GM23338 (cell line): ENCODE measurements at regions not wholly inside any gene's neighbourhood (a gene's known extent, or its start where the extent isn't known, plus 50 kb on each side); places are given as distances from the start of the nearest gene placed in this dataset.

ENCODE experiments used
- ATAC-seq: fragments of 200-7000 bp; cut with Tn5 transposase; 3 replicates; pipeline ENCODE4 v1.9.1; 2020
- DNase-seq: peaks from one replicate; pipeline ENCODE4 v3.0.0-alpha.2; 2015; ENCODE audit warnings: low spot score
- H2AFZ ChIP-seq: fragments of 200-600 bp; sonication (generic); 2 replicates; pipeline ENCODE4 v1.8.0; 2016; ENCODE audit warnings: antibody characterized with exemption, mild to moderate bottlenecking, moderate library complexity
- H3F3A ChIP-seq: fragments of 200-600 bp; sonication (generic); replicated peaks from 2 replicates; pipeline ENCODE4 v1.8.0; 2017; ENCODE audit warnings: antibody characterized with exemption, mixed run types, low read depth
- H3K27ac ChIP-seq: fragments of 200-600 bp; sonication (generic); 2 replicates; pipeline ENCODE4 v1.6.1; 2016; ENCODE audit warnings: low read depth
- H3K27me3 ChIP-seq: fragments of 200-600 bp; sonication (generic); 2 replicates; pipeline ENCODE4 v1.8.0; 2016; ENCODE audit warnings: mild to moderate bottlenecking, mixed run types, moderate library complexity; ENCODE audit not compliant: insufficient read depth
- H3K36me3 ChIP-seq: fragments of 200-600 bp; sonication (generic); 2 replicates; pipeline ENCODE4 v1.8.0; 2016; ENCODE audit warnings: mild to moderate bottlenecking; ENCODE audit not compliant: insufficient read depth
- H3K4me1 ChIP-seq: fragments of 200-600 bp; sonication (generic); 2 replicates; pipeline ENCODE4 v1.8.0; 2016; ENCODE audit warnings: mild to moderate bottlenecking, moderate library complexity; ENCODE audit not compliant: insufficient read depth
- H3K4me2 ChIP-seq: fragments of 200-600 bp; sonication (generic); 2 replicates; pipeline ENCODE4 v1.7.1; 2017; ENCODE audit warnings: mixed run types
- H3K4me3 ChIP-seq: fragments of 200-600 bp; sonication (generic); 2 replicates; pipeline ENCODE4 v1.6.1; 2016; ENCODE audit warnings: mixed run types
- H3K79me2 ChIP-seq: fragments of 200-600 bp; sonication (generic); replicated peaks from 2 replicates; pipeline ENCODE4 v1.8.0; 2017; ENCODE audit warnings: mild to moderate bottlenecking; ENCODE audit not compliant: insufficient read depth
- H3K9me2 ChIP-seq: fragments of 200-600 bp; sonication (generic); 2 replicates; pipeline ENCODE4 v1.8.0; 2017; ENCODE audit not compliant: insufficient read depth
- H4K20me1 ChIP-seq: fragments of 200-600 bp; sonication (generic); replicated peaks from 2 replicates; pipeline ENCODE4 v1.8.0; 2017; ENCODE audit warnings: mild to moderate bottlenecking; ENCODE audit not compliant: insufficient read depth
- H3K27ac Mint-ChIP-seq: 2 replicates; pipeline ENCODE4 v1.8.0; 2020; ENCODE audit warnings: inconsistent platforms, mild to moderate bottlenecking, moderate library complexity, mixed read lengths
- H3K27me3 Mint-ChIP-seq: 3 replicates; pipeline ENCODE4 v1.8.0; 2022; ENCODE audit warnings: low read depth, mild to moderate bottlenecking, moderate library complexity, mixed read lengths, inconsistent platforms; ENCODE audit not compliant: insufficient read depth, poor library complexity
- H3K36me3 Mint-ChIP-seq: 3 replicates; pipeline ENCODE4 v1.8.0; 2021; ENCODE audit warnings: low read depth, mild to moderate bottlenecking, inconsistent platforms, moderate library complexity, mixed read lengths
- H3K4me1 Mint-ChIP-seq: 3 replicates; pipeline ENCODE4 v1.8.0; 2020; ENCODE audit warnings: mild to moderate bottlenecking, inconsistent platforms, mixed read lengths
- H3K4me3 Mint-ChIP-seq: 3 replicates; pipeline ENCODE4 v1.8.0; 2021; ENCODE audit warnings: moderate library complexity, mild to moderate bottlenecking, inconsistent platforms, mixed read lengths
- H3K9me3 Mint-ChIP-seq: 3 replicates; pipeline ENCODE4 v1.8.0; 2020; ENCODE audit warnings: moderate library complexity, mild to moderate bottlenecking, inconsistent platforms, mixed read lengths
- CREB1 ChIP-seq: fragments of 250-450 bp; sonication (Bioruptor Pico); IDR thresholded peaks from 2 replicates; pipeline ENCODE4 v1.5.0; 2020; ENCODE audit warnings: low read depth, mild to moderate bottlenecking, moderate library complexity
- EZH2 ChIP-seq: fragments of 200-600 bp; sonication (generic); IDR thresholded peaks from one replicate; pipeline ENCODE4 v1.8.0; 2017; ENCODE audit warnings: antibody characterized with exemption, mild to moderate bottlenecking, low read depth; ENCODE audit not compliant: unreplicated experiment
- EZH2phosphoT487 ChIP-seq: fragments of 200-600 bp; sonication (generic); IDR thresholded peaks from one replicate; pipeline ENCODE4 v1.8.1; 2018; ENCODE audit warnings: antibody characterized with exemption; ENCODE audit not compliant: unreplicated experiment
- NANOG ChIP-seq: IDR thresholded peaks from 2 replicates; pipeline ENCODE4 v1.6.1; 2016; ENCODE audit warnings: antibody characterized with exemption, borderline replicate concordance
- POLR2AphosphoS5 ChIP-seq: IDR thresholded peaks from 2 replicates; pipeline ENCODE4 v1.6.1; 2016; ENCODE audit warnings: antibody characterized with exemption, low read depth
- ZNF114 ChIP-seq: fragments of 250-450 bp; sonication (Bioruptor Pico); IDR thresholded peaks from 2 replicates; pipeline ENCODE4 v1.5.0; 2020; ENCODE audit warnings: mild to moderate bottlenecking, moderate library complexity
- ZNF331 ChIP-seq: fragments of 250-450 bp; sonication (Bioruptor Pico); IDR thresholded peaks from 2 replicates; pipeline ENCODE4 v1.5.0; 2020; ENCODE audit warnings: low read depth, mild to moderate bottlenecking, moderate library complexity
- TF ChIP-seq, protein P1 (sequence below), 2 experiments: fragments of 200-600 bp in 1 of 2; sonication (generic) in 1 of 2; conservative IDR thresholded peaks; 2 replicates each; pipeline versions ENCODE4 v1.5.1 to v1.6.1; 2016 to 2017; ENCODE audit warnings: antibody characterized with exemption in 2 of 2, low read depth in 2 of 2, mild to moderate bottlenecking in 2 of 2, moderate library complexity in 1 of 2
- TF ChIP-seq, protein P2 (sequence below): IDR thresholded peaks from one replicate; pipeline ENCODE4 v1.6.1; 2018; ENCODE audit warnings: antibody characterized with exemption; ENCODE audit not compliant: unreplicated experiment
- TF ChIP-seq, protein P3 (sequence below): IDR thresholded peaks from 2 replicates; pipeline ENCODE4 v1.6.1; 2016; ENCODE audit warnings: antibody characterized with exemption
- TF ChIP-seq, protein P4 (sequence below): fragments of 250-450 bp; sonication (Bioruptor Pico); IDR thresholded peaks from 2 replicates; pipeline ENCODE4 v1.5.0; 2020; ENCODE audit warnings: mild to moderate bottlenecking, moderate library complexity

DNA sequence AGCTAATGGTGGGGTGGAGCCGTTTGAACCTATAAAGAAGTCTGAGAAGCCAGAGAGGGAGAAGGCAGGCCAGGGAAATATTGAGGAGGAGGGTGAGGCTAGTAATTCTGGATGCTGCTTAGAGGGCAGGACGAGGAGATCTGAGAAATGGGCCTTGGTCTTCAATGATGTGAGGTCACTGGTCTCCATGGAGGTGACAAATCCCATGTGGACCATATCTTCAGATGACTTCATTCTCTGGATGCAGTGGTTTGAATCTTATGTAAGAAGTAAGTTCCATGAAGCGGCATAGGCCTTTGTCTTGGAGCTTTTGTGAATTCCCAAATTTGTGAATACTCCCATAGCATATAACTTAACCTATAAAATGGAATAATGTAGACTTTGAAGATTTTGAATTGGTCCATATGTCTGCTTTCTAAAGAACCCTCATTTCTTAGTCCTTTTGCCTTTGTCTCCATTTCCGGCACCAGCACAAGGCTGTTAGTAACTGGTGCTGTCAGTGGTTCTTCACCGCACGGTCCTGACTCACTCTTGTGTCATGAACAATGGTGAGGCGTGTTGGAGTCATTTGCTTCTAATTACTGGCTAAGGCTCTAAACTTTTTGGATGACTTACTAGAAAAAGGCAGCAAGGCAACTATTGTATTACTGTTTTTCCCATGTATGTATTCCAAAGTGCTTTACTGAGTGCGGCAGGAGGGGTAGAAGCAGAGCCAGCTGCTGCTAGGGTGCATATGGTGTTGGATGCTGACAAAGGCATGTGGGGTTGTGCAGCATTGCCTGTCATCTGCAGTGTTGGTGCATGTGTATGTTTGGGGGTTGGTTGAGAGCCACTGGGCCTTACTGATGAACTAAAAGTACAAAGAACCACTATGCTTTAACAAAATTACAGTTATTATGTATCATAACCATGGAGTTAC, 279.3 kb upstream of the C2CD4B start:
- Histone ChIP-seq H3K27me3 (no peaks in the 10 kb centered on the region), H3K36me3 (no peaks in the 10 kb centered on the region), H3K4me3 (no peak overlapping the region), H3K9me2 (no peaks in the 10 kb centered on the region; the same call in 1 of the 2 replicates), H4K20me1 (no peaks in the 10 kb centered on the region; the same call in 1 of the 2 replicates), H3K4me2 (no peak overlapping the region), H2AFZ (no peak overlapping the region), H3K4me1 (peaks cover 15% of the 10 kb centered on the region; the same call in 1 of the 2 replicates), H3K27ac (no peak overlapping the region), H3F3A (no peaks in the 10 kb centered on the region), H3K79me2 (peaks cover 5% of the 10 kb centered on the region; the same call in 1 of the 2 replicates)
- Mint-ChIP-seq H3K27ac (no peak overlapping the region), H3K27me3 (peaks cover 8% of the 10 kb centered on the region), H3K4me1 (peaks cover 28% of the 10 kb centered on the region), H3K36me3 (no peaks in the 10 kb centered on the region), H3K9me3 (no peaks in the 10 kb centered on the region), H3K4me3 (no peak overlapping the region)
- no peak for DNase-seq
- TF ChIP-seq, protein P1, sequence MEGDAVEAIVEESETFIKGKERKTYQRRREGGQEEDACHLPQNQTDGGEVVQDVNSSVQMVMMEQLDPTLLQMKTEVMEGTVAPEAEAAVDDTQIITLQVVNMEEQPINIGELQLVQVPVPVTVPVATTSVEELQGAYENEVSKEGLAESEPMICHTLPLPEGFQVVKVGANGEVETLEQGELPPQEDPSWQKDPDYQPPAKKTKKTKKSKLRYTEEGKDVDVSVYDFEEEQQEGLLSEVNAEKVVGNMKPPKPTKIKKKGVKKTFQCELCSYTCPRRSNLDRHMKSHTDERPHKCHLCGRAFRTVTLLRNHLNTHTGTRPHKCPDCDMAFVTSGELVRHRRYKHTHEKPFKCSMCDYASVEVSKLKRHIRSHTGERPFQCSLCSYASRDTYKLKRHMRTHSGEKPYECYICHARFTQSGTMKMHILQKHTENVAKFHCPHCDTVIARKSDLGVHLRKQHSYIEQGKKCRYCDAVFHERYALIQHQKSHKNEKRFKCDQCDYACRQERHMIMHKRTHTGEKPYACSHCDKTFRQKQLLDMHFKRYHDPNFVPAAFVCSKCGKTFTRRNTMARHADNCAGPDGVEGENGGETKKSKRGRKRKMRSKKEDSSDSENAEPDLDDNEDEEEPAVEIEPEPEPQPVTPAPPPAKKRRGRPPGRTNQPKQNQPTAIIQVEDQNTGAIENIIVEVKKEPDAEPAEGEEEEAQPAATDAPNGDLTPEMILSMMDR (conservative IDR thresholded peaks at IDR 0.05; ENCODE audit: low read depth in 2 of 2), result no peak
- no peak for TF ChIP-seq ZNF114
- TF ChIP-seq, protein P2, sequence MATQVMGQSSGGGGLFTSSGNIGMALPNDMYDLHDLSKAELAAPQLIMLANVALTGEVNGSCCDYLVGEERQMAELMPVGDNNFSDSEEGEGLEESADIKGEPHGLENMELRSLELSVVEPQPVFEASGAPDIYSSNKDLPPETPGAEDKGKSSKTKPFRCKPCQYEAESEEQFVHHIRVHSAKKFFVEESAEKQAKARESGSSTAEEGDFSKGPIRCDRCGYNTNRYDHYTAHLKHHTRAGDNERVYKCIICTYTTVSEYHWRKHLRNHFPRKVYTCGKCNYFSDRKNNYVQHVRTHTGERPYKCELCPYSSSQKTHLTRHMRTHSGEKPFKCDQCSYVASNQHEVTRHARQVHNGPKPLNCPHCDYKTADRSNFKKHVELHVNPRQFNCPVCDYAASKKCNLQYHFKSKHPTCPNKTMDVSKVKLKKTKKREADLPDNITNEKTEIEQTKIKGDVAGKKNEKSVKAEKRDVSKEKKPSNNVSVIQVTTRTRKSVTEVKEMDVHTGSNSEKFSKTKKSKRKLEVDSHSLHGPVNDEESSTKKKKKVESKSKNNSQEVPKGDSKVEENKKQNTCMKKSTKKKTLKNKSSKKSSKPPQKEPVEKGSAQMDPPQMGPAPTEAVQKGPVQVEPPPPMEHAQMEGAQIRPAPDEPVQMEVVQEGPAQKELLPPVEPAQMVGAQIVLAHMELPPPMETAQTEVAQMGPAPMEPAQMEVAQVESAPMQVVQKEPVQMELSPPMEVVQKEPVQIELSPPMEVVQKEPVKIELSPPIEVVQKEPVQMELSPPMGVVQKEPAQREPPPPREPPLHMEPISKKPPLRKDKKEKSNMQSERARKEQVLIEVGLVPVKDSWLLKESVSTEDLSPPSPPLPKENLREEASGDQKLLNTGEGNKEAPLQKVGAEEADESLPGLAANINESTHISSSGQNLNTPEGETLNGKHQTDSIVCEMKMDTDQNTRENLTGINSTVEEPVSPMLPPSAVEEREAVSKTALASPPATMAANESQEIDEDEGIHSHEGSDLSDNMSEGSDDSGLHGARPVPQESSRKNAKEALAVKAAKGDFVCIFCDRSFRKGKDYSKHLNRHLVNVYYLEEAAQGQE, result no peak
- TF ChIP-seq CREB1 (CRISPR knock-in tag), result no peak
- TF ChIP-seq EZH2phosphoT487, result no peak
- TF ChIP-seq ZNF331 (CRISPR knock-in tag), result no peak
- no peak for TF ChIP-seq NANOG
- TF ChIP-seq POLR2AphosphoS5, result no peak
- TF ChIP-seq, protein P3, sequence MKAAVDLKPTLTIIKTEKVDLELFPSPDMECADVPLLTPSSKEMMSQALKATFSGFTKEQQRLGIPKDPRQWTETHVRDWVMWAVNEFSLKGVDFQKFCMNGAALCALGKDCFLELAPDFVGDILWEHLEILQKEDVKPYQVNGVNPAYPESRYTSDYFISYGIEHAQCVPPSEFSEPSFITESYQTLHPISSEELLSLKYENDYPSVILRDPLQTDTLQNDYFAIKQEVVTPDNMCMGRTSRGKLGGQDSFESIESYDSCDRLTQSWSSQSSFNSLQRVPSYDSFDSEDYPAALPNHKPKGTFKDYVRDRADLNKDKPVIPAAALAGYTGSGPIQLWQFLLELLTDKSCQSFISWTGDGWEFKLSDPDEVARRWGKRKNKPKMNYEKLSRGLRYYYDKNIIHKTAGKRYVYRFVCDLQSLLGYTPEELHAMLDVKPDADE, result no peak
- TF ChIP-seq, protein P4, sequence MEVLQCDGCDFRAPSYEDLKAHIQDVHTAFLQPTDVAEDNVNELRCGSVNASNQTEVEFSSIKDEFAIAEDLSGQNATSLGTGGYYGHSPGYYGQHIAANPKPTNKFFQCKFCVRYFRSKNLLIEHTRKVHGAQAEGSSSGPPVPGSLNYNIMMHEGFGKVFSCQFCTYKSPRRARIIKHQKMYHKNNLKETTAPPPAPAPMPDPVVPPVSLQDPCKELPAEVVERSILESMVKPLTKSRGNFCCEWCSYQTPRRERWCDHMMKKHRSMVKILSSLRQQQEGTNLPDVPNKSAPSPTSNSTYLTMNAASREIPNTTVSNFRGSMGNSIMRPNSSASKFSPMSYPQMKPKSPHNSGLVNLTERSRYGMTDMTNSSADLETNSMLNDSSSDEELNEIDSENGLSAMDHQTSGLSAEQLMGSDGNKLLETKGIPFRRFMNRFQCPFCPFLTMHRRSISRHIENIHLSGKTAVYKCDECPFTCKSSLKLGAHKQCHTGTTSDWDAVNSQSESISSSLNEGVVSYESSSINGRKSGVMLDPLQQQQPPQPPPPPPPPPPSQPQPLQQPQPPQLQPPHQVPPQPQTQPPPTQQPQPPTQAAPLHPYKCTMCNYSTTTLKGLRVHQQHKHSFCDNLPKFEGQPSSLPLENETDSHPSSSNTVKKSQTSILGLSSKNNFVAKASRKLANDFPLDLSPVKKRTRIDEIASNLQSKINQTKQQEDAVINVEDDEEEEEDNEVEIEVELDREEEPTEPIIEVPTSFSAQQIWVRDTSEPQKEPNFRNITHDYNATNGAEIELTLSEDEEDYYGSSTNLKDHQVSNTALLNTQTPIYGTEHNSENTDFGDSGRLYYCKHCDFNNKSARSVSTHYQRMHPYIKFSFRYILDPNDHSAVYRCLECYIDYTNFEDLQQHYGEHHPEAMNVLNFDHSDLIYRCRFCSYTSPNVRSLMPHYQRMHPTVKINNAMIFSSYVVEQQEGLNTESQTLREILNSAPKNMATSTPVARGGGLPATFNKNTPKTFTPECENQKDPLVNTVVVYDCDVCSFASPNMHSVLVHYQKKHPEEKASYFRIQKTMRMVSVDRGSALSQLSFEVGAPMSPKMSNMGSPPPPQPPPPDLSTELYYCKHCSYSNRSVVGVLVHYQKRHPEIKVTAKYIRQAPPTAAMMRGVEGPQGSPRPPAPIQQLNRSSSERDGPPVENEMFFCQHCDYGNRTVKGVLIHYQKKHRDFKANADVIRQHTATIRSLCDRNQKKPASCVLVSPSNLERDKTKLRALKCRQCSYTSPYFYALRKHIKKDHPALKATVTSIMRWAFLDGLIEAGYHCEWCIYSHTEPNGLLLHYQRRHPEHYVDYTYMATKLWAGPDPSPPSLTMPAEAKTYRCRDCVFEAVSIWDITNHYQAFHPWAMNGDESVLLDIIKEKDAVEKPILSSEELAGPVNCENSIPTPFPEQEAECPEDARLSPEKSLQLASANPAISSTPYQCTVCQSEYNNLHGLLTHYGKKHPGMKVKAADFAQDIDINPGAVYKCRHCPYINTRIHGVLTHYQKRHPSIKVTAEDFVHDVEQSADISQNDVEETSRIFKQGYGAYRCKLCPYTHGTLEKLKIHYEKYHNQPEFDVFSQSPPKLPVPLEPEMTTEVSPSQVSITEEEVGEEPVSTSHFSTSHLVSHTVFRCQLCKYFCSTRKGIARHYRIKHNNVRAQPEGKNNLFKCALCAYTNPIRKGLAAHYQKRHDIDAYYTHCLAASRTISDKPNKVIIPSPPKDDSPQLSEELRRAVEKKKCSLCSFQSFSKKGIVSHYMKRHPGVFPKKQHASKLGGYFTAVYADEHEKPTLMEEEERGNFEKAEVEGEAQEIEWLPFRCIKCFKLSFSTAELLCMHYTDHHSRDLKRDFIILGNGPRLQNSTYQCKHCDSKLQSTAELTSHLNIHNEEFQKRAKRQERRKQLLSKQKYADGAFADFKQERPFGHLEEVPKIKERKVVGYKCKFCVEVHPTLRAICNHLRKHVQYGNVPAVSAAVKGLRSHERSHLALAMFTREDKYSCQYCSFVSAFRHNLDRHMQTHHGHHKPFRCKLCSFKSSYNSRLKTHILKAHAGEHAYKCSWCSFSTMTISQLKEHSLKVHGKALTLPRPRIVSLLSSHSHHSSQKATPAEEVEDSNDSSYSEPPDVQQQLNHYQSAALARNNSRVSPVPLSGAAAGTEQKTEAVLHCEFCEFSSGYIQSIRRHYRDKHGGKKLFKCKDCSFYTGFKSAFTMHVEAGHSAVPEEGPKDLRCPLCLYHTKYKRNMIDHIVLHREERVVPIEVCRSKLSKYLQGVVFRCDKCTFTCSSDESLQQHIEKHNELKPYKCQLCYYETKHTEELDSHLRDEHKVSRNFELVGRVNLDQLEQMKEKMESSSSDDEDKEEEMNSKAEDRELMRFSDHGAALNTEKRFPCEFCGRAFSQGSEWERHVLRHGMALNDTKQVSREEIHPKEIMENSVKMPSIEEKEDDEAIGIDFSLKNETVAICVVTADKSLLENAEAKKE (CRISPR knock-in tag), result no peak
- no peak for TF ChIP-seq EZH2
- no peak for ATAC-seq
